ENCODE measurements at regions not wholly inside any gene's neighbourhood (a gene's known extent, or its start where the extent isn't known, plus 50 kb on each side); places are given as distances from the start of the nearest gene placed in this dataset.

- TF ChIP-seq CTCF (IDR thresholded peaks at IDR 0.05): no peak
- TF ChIP-seq POLR2AphosphoS5 (IDR thresholded peaks at IDR 0.05): no peak
These were observed 62.5 kb upstream of the GHR start for GRCh38 chr5:42360616-42361314.
